ENCODE measurements at regions not wholly inside any gene's neighbourhood (a gene's known extent, or its start where the extent isn't known, plus 50 kb on each side); places are given as distances from the start of the nearest gene placed in this dataset.

- TF ChIP-seq REST (tag by site-specific recombination; IDR thresholded peaks at IDR 0.05), result no peak
- no peak for TF ChIP-seq CTCF (tag by site-specific recombination; IDR thresholded peaks at IDR 0.05)
- no peak for TF ChIP-seq ZNF274 (IDR thresholded peaks at IDR 0.05; ENCODE audit: low read length)
- no peak for TF ChIP-seq ZNF274 (tag by site-specific recombination; IDR thresholded peaks at IDR 0.05; ENCODE audit: borderline replicate concordance)
- TF ChIP-seq YY1 (tag by site-specific recombination; IDR thresholded peaks at IDR 0.05), result no peak
- no peak for TF ChIP-seq ZNF670 (tag by site-specific recombination; IDR thresholded peaks at IDR 0.05; ENCODE audit: low read depth)
- TF ChIP-seq ZNF404 (tag by site-specific recombination; IDR thresholded peaks at IDR 0.05), result no peak
- no peak for TF ChIP-seq ZNF175 (tag by site-specific recombination; IDR thresholded peaks at IDR 0.05)
- no peak for TF ChIP-seq ZBTB26 (tag by site-specific recombination; optimal IDR thresholded peaks at IDR 0.05)
- no peak for TF ChIP-seq ZNF510 (tag by site-specific recombination; IDR thresholded peaks at IDR 0.05; ENCODE audit: insufficient replicate concordance)
- TF ChIP-seq ZNF132 (tag by site-specific recombination; IDR thresholded peaks at IDR 0.05; ENCODE audit: borderline replicate concordance), result no peak
- TF ChIP-seq ZEB2 (tag by site-specific recombination; IDR thresholded peaks at IDR 0.05), result no peak
- no peak for TF ChIP-seq ZBTB1 (tag by site-specific recombination; IDR thresholded peaks at IDR 0.05)
- no peak for TF ChIP-seq KLF7 (tag by site-specific recombination; IDR thresholded peaks at IDR 0.05; ENCODE audit: borderline replicate concordance)
These were observed 89.2 kb downstream of the CGGBP1 start for GRCh38 chr3:87969620-87970019.

Measured in HEK293 (cell line).